ENCODE measurements at regions not wholly inside any gene's neighbourhood (a gene's known extent, or its start where the extent isn't known, plus 50 kb on each side); places are given as distances from the start of the nearest gene placed in this dataset.

DNA sequence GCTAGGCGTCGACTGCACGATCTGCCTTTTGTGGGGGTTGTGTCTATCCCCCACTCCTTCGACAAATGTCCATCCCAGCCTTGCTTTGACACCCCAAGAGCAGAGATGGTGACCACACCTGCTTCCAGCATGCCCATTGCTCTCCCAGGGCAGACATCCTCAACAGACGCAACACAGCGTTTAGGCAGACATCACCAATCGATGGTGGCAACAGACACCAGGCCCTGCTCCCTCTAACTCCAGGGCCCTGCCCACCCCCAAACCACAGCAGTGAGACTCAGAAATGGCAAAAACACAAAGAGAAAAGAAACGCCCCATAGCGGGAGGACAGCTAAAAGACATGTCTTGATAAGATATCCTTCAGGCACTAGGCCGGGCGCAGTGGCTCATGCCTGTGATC lies 150.9 kb downstream of the CRYBB2 start:
- POLR2A ChIA-PET (ENCODE audit: unreplicated experiment), result no interaction called here
- no TSS peak for BruUV-seq (replicated peaks)
- ATAC-seq (ENCODE audit: low read depth), result no peak

More for the DNA sequence above, 150.9 kb downstream of the CRYBB2 start:
- Histone ChIP-seq H2AFZ (replicated peaks; ENCODE audit: low read length, poor library complexity) (no peak overlapping the region), H4K5ac (ENCODE audit: low read depth, low read length) (no peak overlapping the region), H3K9ac (ENCODE audit: low read depth, low read length) (no peak overlapping the region), H2AK5ac (ENCODE audit: low read depth, low read length) (no peak overlapping the region), H4K8ac (ENCODE audit: low read depth in 2 of 2, low read length in 2 of 2) (no peak overlapping the region), H3K36me3 (ENCODE audit: control insufficient read depth, insufficient read depth, low read length) (peaks cover 15% of the 10 kb centered on the region), H3K9me1 (ENCODE audit: insufficient read depth, low read length) (peaks cover 11% of the 10 kb centered on the region; the same call in 1 of the 2 replicates), H3K4me2 (ENCODE audit: low read depth, low read length) (no peak overlapping the region), H2BK5ac (ENCODE audit: low read depth, low read length, poor library complexity, severe bottlenecking) (no peak overlapping the region), H3K79me1 (ENCODE audit: low read depth in 1 of 2, low read length in 2 of 2) (peaks cover 9 to 30% of the 10 kb centered on the region in 2 experiments), H2BK120ac (ENCODE audit: low read depth, low read length) (no peak overlapping the region), H3K27me3 (ENCODE audit: control insufficient read depth, insufficient read depth, low read length) (no peaks in the 10 kb centered on the region), H4K20me1 (ENCODE audit: insufficient read depth, low read length) (peaks cover 25% of the 10 kb centered on the region), H2AK9ac (replicated peaks; ENCODE audit: low read depth, low read length, poor library complexity) (no peak overlapping the region), H2BK20ac (ENCODE audit: low read depth, low read length) (no peak overlapping the region), H4K91ac (ENCODE audit: insufficient read depth, low read depth, low read length) (no peak overlapping the region), H3K14ac (replicated peaks; ENCODE audit: low read depth, low read length) (no peak overlapping the region), H3K4me1 (ENCODE audit: control insufficient read depth, insufficient read depth, low read length) (peaks cover 4% of the 10 kb centered on the region; the same call in 1 of the 2 replicates), H3K23ac (ENCODE audit: low read depth, low read length) (no peak overlapping the region), H3K9me3 (ENCODE audit: control insufficient read depth, insufficient read depth, low read length) (no peaks in the 10 kb centered on the region), H3K4me3 (ENCODE audit: insufficient read depth, low read depth, low read length) (no peak overlapping the region), H3K4ac (ENCODE audit: low read depth, low read length) (no peak overlapping the region), H3K18ac (ENCODE audit: low read depth, low read length) (no peak overlapping the region), H3K56ac (ENCODE audit: extremely low read depth, insufficient read depth, low read length) (no peak overlapping the region), H2BK15ac (ENCODE audit: low read depth, low read length) (no peak overlapping the region), H3K27ac (ENCODE audit: insufficient read depth, low read length) (no peak overlapping the region)
- TF ChIP-seq BHLHE40 (IDR thresholded peaks at IDR 0.05; ENCODE audit: low read depth, low read length), result no peak
- no peak for TF ChIP-seq RAD21 (IDR thresholded peaks at IDR 0.05; ENCODE audit: low read length)
- TF ChIP-seq MAZ (IDR thresholded peaks at IDR 0.05; ENCODE audit: borderline replicate concordance, low read depth, low read length), result no peak
- TF ChIP-seq CHD1 (IDR thresholded peaks at IDR 0.05; ENCODE audit: low read depth, low read length), result no peak
- no peak for TF ChIP-seq MXI1 (IDR thresholded peaks at IDR 0.05; ENCODE audit: borderline replicate concordance, low read depth, low read length)
- no peak for TF ChIP-seq RCOR1 (IDR thresholded peaks at IDR 0.05; ENCODE audit: insufficient replicate concordance, low read length)
- TF ChIP-seq MAFK (IDR thresholded peaks at IDR 0.05; ENCODE audit: low read depth, low read length), result no peak
- no peak for TF ChIP-seq POLR2A (IDR thresholded peaks at IDR 0.05; ENCODE audit: low read depth, low read length)
- no peak for TF ChIP-seq CEBPB (IDR thresholded peaks at IDR 0.05; ENCODE audit: low read depth, low read length)
- no peak for TF ChIP-seq FOS (IDR thresholded peaks at IDR 0.05; ENCODE audit: low read depth, low read length)
- TF ChIP-seq, protein P1, sequence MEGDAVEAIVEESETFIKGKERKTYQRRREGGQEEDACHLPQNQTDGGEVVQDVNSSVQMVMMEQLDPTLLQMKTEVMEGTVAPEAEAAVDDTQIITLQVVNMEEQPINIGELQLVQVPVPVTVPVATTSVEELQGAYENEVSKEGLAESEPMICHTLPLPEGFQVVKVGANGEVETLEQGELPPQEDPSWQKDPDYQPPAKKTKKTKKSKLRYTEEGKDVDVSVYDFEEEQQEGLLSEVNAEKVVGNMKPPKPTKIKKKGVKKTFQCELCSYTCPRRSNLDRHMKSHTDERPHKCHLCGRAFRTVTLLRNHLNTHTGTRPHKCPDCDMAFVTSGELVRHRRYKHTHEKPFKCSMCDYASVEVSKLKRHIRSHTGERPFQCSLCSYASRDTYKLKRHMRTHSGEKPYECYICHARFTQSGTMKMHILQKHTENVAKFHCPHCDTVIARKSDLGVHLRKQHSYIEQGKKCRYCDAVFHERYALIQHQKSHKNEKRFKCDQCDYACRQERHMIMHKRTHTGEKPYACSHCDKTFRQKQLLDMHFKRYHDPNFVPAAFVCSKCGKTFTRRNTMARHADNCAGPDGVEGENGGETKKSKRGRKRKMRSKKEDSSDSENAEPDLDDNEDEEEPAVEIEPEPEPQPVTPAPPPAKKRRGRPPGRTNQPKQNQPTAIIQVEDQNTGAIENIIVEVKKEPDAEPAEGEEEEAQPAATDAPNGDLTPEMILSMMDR (conservative IDR thresholded peaks at IDR 0.05; ENCODE audit: low read depth, low read length), result no peak
- TF ChIP-seq, protein P2, sequence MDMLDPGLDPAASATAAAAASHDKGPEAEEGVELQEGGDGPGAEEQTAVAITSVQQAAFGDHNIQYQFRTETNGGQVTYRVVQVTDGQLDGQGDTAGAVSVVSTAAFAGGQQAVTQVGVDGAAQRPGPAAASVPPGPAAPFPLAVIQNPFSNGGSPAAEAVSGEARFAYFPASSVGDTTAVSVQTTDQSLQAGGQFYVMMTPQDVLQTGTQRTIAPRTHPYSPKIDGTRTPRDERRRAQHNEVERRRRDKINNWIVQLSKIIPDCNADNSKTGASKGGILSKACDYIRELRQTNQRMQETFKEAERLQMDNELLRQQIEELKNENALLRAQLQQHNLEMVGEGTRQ (IDR thresholded peaks at IDR 0.05; ENCODE audit: low read depth, low read length), result no peak
- TF ChIP-seq RFX5 (IDR thresholded peaks at IDR 0.05; ENCODE audit: low read depth, low read length), result no peak
- no peak for TF ChIP-seq SMC3 (IDR thresholded peaks at IDR 0.05; ENCODE audit: low read depth, low read length)
- TF ChIP-seq, protein P3, sequence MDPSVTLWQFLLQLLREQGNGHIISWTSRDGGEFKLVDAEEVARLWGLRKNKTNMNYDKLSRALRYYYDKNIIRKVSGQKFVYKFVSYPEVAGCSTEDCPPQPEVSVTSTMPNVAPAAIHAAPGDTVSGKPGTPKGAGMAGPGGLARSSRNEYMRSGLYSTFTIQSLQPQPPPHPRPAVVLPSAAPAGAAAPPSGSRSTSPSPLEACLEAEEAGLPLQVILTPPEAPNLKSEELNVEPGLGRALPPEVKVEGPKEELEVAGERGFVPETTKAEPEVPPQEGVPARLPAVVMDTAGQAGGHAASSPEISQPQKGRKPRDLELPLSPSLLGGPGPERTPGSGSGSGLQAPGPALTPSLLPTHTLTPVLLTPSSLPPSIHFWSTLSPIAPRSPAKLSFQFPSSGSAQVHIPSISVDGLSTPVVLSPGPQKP (IDR thresholded peaks at IDR 0.05; ENCODE audit: borderline replicate concordance, low read depth, low read length), result no peak
- no peak for TF ChIP-seq NFE2L2 (IDR thresholded peaks at IDR 0.05; ENCODE audit: low read depth, low read length)
- in situ Hi-C loops (cut with MboI; ENCODE audit: low sequenced_read_pairs) (no loop called here), intact Hi-C loops (cut with micrococcal nuclease) (no loop called here), dilution Hi-C loops (cut with HindIII; ENCODE audit: low sequenced_read_pairs, unreplicated experiment) (no loop called here)
- CTCF ChIA-PET, result no interaction called here
- WGBS, 2 experiments (ENCODE audit: extremely low coverage in 2 of 2, insufficient read length in 1 of 2), result 92% methylated on average over 4 of the region's 11 CpGs; no CpG with 5 or more reads in 1 of the 2 experiments
- DNase-seq, result no peak

All from IMR-90 (cell line).